Activated naive CD8-positive, alpha-beta T cell treated with anti-CD3 and anti-CD28 coated beads for 36 hours (primary cell): ENCODE measurements at regions not wholly inside any gene's neighbourhood (a gene's known extent, or its start where the extent isn't known, plus 50 kb on each side); places are given as distances from the start of the nearest gene placed in this dataset.
"Not testable (repeated sequence)": the region's sequence is repeated elsewhere in the genome, so short reads cannot be mapped to it uniquely, and the experiment has no call there.

ENCODE experiments used
- DNase-seq: peaks from one replicate; pipeline ENCODE4 v3.0.0; 2021
- H3K27ac Mint-ChIP-seq: one replicate; pipeline ENCODE4 v1.8.0; 2022; ENCODE audit warnings: mild to moderate bottlenecking, moderate library complexity, mixed read lengths
- H3K27me3 Mint-ChIP-seq: one replicate; pipeline ENCODE4 v1.8.0; 2022; ENCODE audit warnings: mild to moderate bottlenecking, mixed read lengths
- H3K36me3 Mint-ChIP-seq: one replicate; pipeline ENCODE4 v1.8.0; 2021; ENCODE audit warnings: mild to moderate bottlenecking, mixed read lengths
- H3K4me1 Mint-ChIP-seq: one replicate; pipeline ENCODE4 v1.8.0; 2021; ENCODE audit warnings: mixed read lengths
- H3K4me3 Mint-ChIP-seq: one replicate; pipeline ENCODE4 v1.8.0; 2022; ENCODE audit warnings: mild to moderate bottlenecking, moderate library complexity, mixed read lengths
- H3K9me3 Mint-ChIP-seq: one replicate; pipeline ENCODE4 v1.8.0; 2022; ENCODE audit warnings: mixed read lengths

GRCh38 chr1:20410503-20410902, 75.5 kb downstream of the CAMK2N1 start:
- H3K4me3 Mint-ChIP-seq: no peak overlapping the region
- H3K4me1 Mint-ChIP-seq: no peaks in the 10 kb centered on the region
- no peak overlapping the region for H3K27ac Mint-ChIP-seq

GRCh38 chr1:20409971-20410370, 76.0 kb downstream of the CAMK2N1 start:
- Mint-ChIP-seq H3K9me3 (no peaks in the 10 kb centered on the region), H3K27ac (no peak overlapping the region), H3K4me3 (no peak overlapping the region), H3K36me3 (no peaks in the 10 kb centered on the region), H3K27me3 (peaks cover 26% of the 10 kb centered on the region), H3K4me1 (no peaks in the 10 kb centered on the region)
- DNase-seq: no peak

More at GRCh38 chr1:20410503-20410902, 75.5 kb downstream of the CAMK2N1 start:
- Mint-ChIP-seq H3K27me3 (peaks cover 22% of the 10 kb centered on the region), H3K9me3 (no peaks in the 10 kb centered on the region), H3K36me3 (no peaks in the 10 kb centered on the region)
- DNase-seq: no peak

- Mint-ChIP-seq H3K27ac (no peak overlapping the region), H3K9me3 (no peaks in the 10 kb centered on the region), H3K4me1 (no peaks in the 10 kb centered on the region), H3K36me3 (no peaks in the 10 kb centered on the region), H3K4me3 (no peak overlapping the region), H3K27me3 (peaks cover 33% of the 10 kb centered on the region)
- DNase-seq: no peak
Measured at GRCh38 chr1:20409012-20409411, 77.0 kb downstream of the CAMK2N1 start.

- H3K27me3 Mint-ChIP-seq: peaks cover 36% of the 10 kb centered on the region
- not testable (repeated sequence) for H3K36me3 Mint-ChIP-seq, H3K4me3 Mint-ChIP-seq, H3K27ac Mint-ChIP-seq, H3K4me1 Mint-ChIP-seq, H3K9me3 Mint-ChIP-seq, DNase-seq
Measured at GRCh38 chr1:20408133-20408650, 77.8 kb downstream of the CAMK2N1 start.

GRCh38 chr1:20405893-20406604, 80.0 kb downstream of the CAMK2N1 start:
- DNase-seq: no peak
- Mint-ChIP-seq H3K27me3 (peaks cover 43% of the 10 kb centered on the region), H3K4me3 (no peak overlapping the region), H3K4me1 (no peaks in the 10 kb centered on the region), H3K27ac (no peak overlapping the region), H3K36me3 (no peaks in the 10 kb centered on the region), H3K9me3 (no peaks in the 10 kb centered on the region)

- no peaks in the 10 kb centered on the region for H3K9me3 Mint-ChIP-seq
- no peak for DNase-seq
- H3K4me1 Mint-ChIP-seq: no peaks in the 10 kb centered on the region
- no peaks in the 10 kb centered on the region for H3K36me3 Mint-ChIP-seq
- peaks cover 48% of the 10 kb centered on the region for H3K27me3 Mint-ChIP-seq
- no peak overlapping the region for H3K27ac Mint-ChIP-seq
- no peak overlapping the region for H3K4me3 Mint-ChIP-seq
Measured at GRCh38 chr1:20405051-20405754, 80.8 kb downstream of the CAMK2N1 start.
